A549 (cell line): ENCODE measurements at regions not wholly inside any gene's neighbourhood (a gene's known extent, or its start where the extent isn't known, plus 50 kb on each side); places are given as distances from the start of the nearest gene placed in this dataset.
"Not testable (repeated sequence)": the region's sequence is repeated elsewhere in the genome, so short reads cannot be mapped to it uniquely, and the experiment has no call there.

ENCODE experiments used
- CHD4 ChIP-seq: fragments of 200-600 bp; sonication (generic); IDR thresholded peaks from 2 replicates; pipeline ENCODE4 v1.6.1; 2016; ENCODE audit warnings: antibody characterized with exemption, mild to moderate bottlenecking, borderline replicate concordance
- CTCF ChIP-seq: fragments of >200 bp; sonication (Bioruptor Twin); formaldehyde crosslinking; IDR thresholded peaks from 3 replicates; pipeline ENCODE4 v1.5.1; 2016
- EP300 ChIP-seq, 2 experiments: fragments of >200 bp; sonication (Bioruptor Twin); formaldehyde crosslinking; IDR thresholded peaks; 2 replicates in 1 of 2; 3 replicates in 1 of 2; pipeline ENCODE4 v1.6.1; 2016 to 2017
- FOSL2 ChIP-seq, 2 experiments: fragments of 450-650 bp in 1 of 2; fragments of >200 bp in 1 of 2; sonication (Bioruptor Twin) in 1 of 2; formaldehyde crosslinking; IDR thresholded peaks; 2 replicates each; pipeline versions ENCODE4 v1.5.0 to v1.6.1; 2016 to 2020; ENCODE audit warnings: mild to moderate bottlenecking in 1 of 2, moderate library complexity in 1 of 2
- GATA3 ChIP-seq: IDR thresholded peaks from 2 replicates; pipeline ENCODE4 v1.6.1; 2012; ENCODE audit warnings: borderline replicate concordance
- HDAC2 ChIP-seq: fragments of 200-600 bp; sonication (generic); IDR thresholded peaks from 2 replicates; pipeline ENCODE4 v1.6.1; 2016
- HMGXB4 ChIP-seq: fragments of 250-450 bp; sonication (Bioruptor Pico); IDR thresholded peaks from 2 replicates; pipeline ENCODE4 v1.5.0; 2021; ENCODE audit warnings: mild to moderate bottlenecking, moderate library complexity, borderline replicate concordance
- MAFK ChIP-seq: fragments of 450-650 bp; IDR thresholded peaks from 2 replicates; pipeline ENCODE4 v1.6.1; 2014; ENCODE audit not compliant: partially characterized antibody
- NFE2L2 ChIP-seq: fragments of 150-350 bp; conservative IDR thresholded peaks from 2 replicates; pipeline ENCODE4 v1.6.1; 2014; ENCODE audit warnings: low read length
- POLR2A ChIP-seq: IDR thresholded peaks from 2 replicates; pipeline ENCODE4 v1.6.1; 2012; ENCODE audit warnings: mild to moderate bottlenecking, low read length
- RAD21 ChIP-seq, 2 experiments: fragments of >200 bp in 1 of 2; sonication (Bioruptor Twin) in 1 of 2; formaldehyde crosslinking in 1 of 2; IDR thresholded peaks in 1 of 2; conservative IDR thresholded peaks in 1 of 2; 2 replicates in 1 of 2; 3 replicates in 1 of 2; pipeline ENCODE4 v1.6.1; 2012 to 2018; ENCODE audit warnings: inconsistent platforms in 1 of 2
- SMC3 ChIP-seq: fragments of >200 bp; sonication (Bioruptor Twin); formaldehyde crosslinking; IDR thresholded peaks from 3 replicates; pipeline ENCODE4 v1.6.1; 2018; ENCODE audit warnings: inconsistent platforms

GRCh38 chr2:113571482-113572068, 55.5 kb upstream of the RABL2A start:
- not testable (repeated sequence) for TF ChIP-seq HDAC2; NFE2L2; POLR2A; FOSL2 (IDR thresholded peaks at IDR 0.05); FOSL2 (CRISPR knock-in tag; IDR thresholded peaks at IDR 0.05); HMGXB4 (CRISPR knock-in tag); CTCF; EP300 (IDR thresholded peaks at IDR 0.05); GATA3; CHD4; SMC3; RAD21 (conservative IDR thresholded peaks at IDR 0.05 in 1 of 2, IDR thresholded peaks at IDR 0.05 in 1 of 2); MAFK
